ENCODE measurements at regions not wholly inside any gene's neighbourhood (a gene's known extent, or its start where the extent isn't known, plus 50 kb on each side); places are given as distances from the start of the nearest gene placed in this dataset.

- no peak for TF ChIP-seq CTCF (tag by site-specific recombination; IDR thresholded peaks at IDR 0.05)
- TF ChIP-seq ZNF169 (tag by site-specific recombination; IDR thresholded peaks at IDR 0.05), result no peak
- no peak for TF ChIP-seq ZNF639 (tag by site-specific recombination; IDR thresholded peaks at IDR 0.05)
- no peak for TF ChIP-seq ELK4 (IDR thresholded peaks at IDR 0.05; ENCODE audit: borderline replicate concordance, low read depth, low read length)
- TF ChIP-seq ZNF549 (tag by site-specific recombination; IDR thresholded peaks at IDR 0.05), result no peak
- TF ChIP-seq ZNF175 (tag by site-specific recombination; IDR thresholded peaks at IDR 0.05), result no peak
- TF ChIP-seq ZNF114 (tag by site-specific recombination; IDR thresholded peaks at IDR 0.05), result no peak
Measured at GRCh38 chr3:87624860-87625259, 348.5 kb upstream of the POU1F1 start.

Data from HEK293 (cell line).